HepG2 (cell line): ENCODE measurements at regions not wholly inside any gene's neighbourhood (a gene's known extent, or its start where the extent isn't known, plus 50 kb on each side); places are given as distances from the start of the nearest gene placed in this dataset.

ENCODE experiments used
- ARHGAP35 ChIP-seq: sonication (generic); formaldehyde crosslinking; IDR thresholded peaks from 2 replicates; pipeline ENCODE4 v1.9.0; 2022; ENCODE audit warnings: mild to moderate bottlenecking, inconsistent platforms, moderate library complexity, missing genetic modification reagents, borderline replicate concordance
- FOXK2 ChIP-seq: fragments of 450-650 bp; IDR thresholded peaks from 2 replicates; pipeline ENCODE4 v1.6.1; 2016
- HNRNPLL ChIP-seq: fragments of 200-400 bp; formaldehyde crosslinking; IDR thresholded peaks from 2 replicates; pipeline ENCODE4 v1.6.1; 2017; ENCODE audit warnings: mild to moderate bottlenecking, low read depth, low read length; ENCODE audit not compliant: poor library complexity, severe bottlenecking
- MEIS2 ChIP-seq: sonication (generic); formaldehyde crosslinking; IDR thresholded peaks from 2 replicates; pipeline ENCODE4 v1.9.0; 2021; ENCODE audit warnings: mild to moderate bottlenecking, missing genetic modification reagents
- PHB2 ChIP-seq: fragments of 450-650 bp; IDR thresholded peaks from 2 replicates; pipeline ENCODE4 v1.6.1; 2018; ENCODE audit not compliant: partially characterized antibody
- RAD21 ChIP-seq: fragments of 450-650 bp; formaldehyde crosslinking; IDR thresholded peaks from 2 replicates; pipeline ENCODE4 v1.5.0; 2020; ENCODE audit warnings: mild to moderate bottlenecking
- ZBTB3 ChIP-seq: sonication (generic); formaldehyde crosslinking; IDR thresholded peaks from 2 replicates; pipeline ENCODE4 v1.4.0; 2020; ENCODE audit warnings: low read depth, mild to moderate bottlenecking, moderate library complexity, missing genetic modification reagents, borderline replicate concordance
- ZMYM4 ChIP-seq: sonication (generic); formaldehyde crosslinking; IDR thresholded peaks from 2 replicates; pipeline ENCODE4 v1.8.1; 2023; ENCODE audit warnings: mild to moderate bottlenecking, missing genetic modification reagents
- ZNF276 ChIP-seq: sonication (generic); formaldehyde crosslinking; IDR thresholded peaks from 2 replicates; pipeline ENCODE4 v1.4.0; 2020; ENCODE audit warnings: mild to moderate bottlenecking, low read depth, missing genetic modification reagents
- ZNF317 ChIP-seq: sonication (generic); formaldehyde crosslinking; IDR thresholded peaks from 2 replicates; pipeline ENCODE4 v1.5.0; 2020; ENCODE audit warnings: mild to moderate bottlenecking, missing genetic modification reagents
- ZNF646 ChIP-seq: sonication (generic); formaldehyde crosslinking; IDR thresholded peaks from 2 replicates; pipeline ENCODE4 v1.9.0; 2021; ENCODE audit warnings: mild to moderate bottlenecking, missing genetic modification reagents

- no peak for TF ChIP-seq ZNF276 (CRISPR knock-in tag)
- no peak for TF ChIP-seq HNRNPLL
- TF ChIP-seq RAD21, result no peak
- TF ChIP-seq FOXK2, result no peak
- TF ChIP-seq ZNF317 (CRISPR knock-in tag), result no peak
- no peak for TF ChIP-seq ZNF646 (CRISPR knock-in tag)
- no peak for TF ChIP-seq PHB2
- TF ChIP-seq ZMYM4, result no peak
- TF ChIP-seq ZBTB3 (CRISPR knock-in tag), result no peak
- TF ChIP-seq ARHGAP35 (CRISPR knock-in tag), result no peak
- TF ChIP-seq MEIS2 (CRISPR knock-in tag), result no peak
These were observed 423.2 kb upstream of the CRIM1 start (continued) for GRCh38 chr2:35932276-35932963.
